Smooth muscle cell (in vitro differentiated cells): ENCODE measurements at regions not wholly inside any gene's neighbourhood (a gene's known extent, or its start where the extent isn't known, plus 50 kb on each side); places are given as distances from the start of the nearest gene placed in this dataset.
A peak's percentile ranks its signal among the peaks of the same experiment; 100 is the strongest.

ENCODE experiments used
- DNase-seq: peaks from one replicate; lab custom pipeline; 2025; ENCODE audit not compliant: unreplicated experiment; lab: John Stamatoyannopoulos, UW
- H2AFZ ChIP-seq: fragments of 200-600 bp; sonication (generic); 2 replicates; pipeline ENCODE4 v1.6.0; 2016; ENCODE audit warnings: antibody characterized with exemption, low read depth, mild to moderate bottlenecking
- H3F3A ChIP-seq: fragments of 200-600 bp; sonication (generic); 2 replicates; pipeline ENCODE4 v1.6.0; 2017; ENCODE audit warnings: antibody characterized with exemption, low read depth
- H3K27ac ChIP-seq: fragments of 200-600 bp; sonication (generic); 2 replicates; pipeline ENCODE4 v1.5.1; 2016; ENCODE audit warnings: low read depth, mild to moderate bottlenecking
- H3K27me3 ChIP-seq: fragments of 200-600 bp; sonication (generic); 2 replicates; pipeline ENCODE4 v1.6.1; 2016; ENCODE audit warnings: low read depth, mild to moderate bottlenecking
- H3K36me3 ChIP-seq: fragments of 200-600 bp; sonication (generic); 2 replicates; pipeline ENCODE4 v1.5.1; 2016; ENCODE audit warnings: low read depth
- H3K4me1 ChIP-seq: fragments of 200-600 bp; sonication (generic); 2 replicates; pipeline ENCODE4 v1.5.1; 2016; ENCODE audit warnings: low read depth
- H3K4me2 ChIP-seq: fragments of 200-600 bp; sonication (generic); 2 replicates; pipeline ENCODE4 v1.6.0; 2016; ENCODE audit warnings: mild to moderate bottlenecking
- H3K4me3 ChIP-seq: fragments of 200-600 bp; sonication (generic); 2 replicates; pipeline ENCODE4 v1.5.1; 2016; ENCODE audit warnings: mild to moderate bottlenecking
- H3K79me2 ChIP-seq: fragments of 200-600 bp; sonication (generic); 2 replicates; pipeline ENCODE4 v1.6.0; 2016; ENCODE audit warnings: low read depth, mild to moderate bottlenecking
- H3K9ac ChIP-seq: fragments of 200-600 bp; sonication (generic); 2 replicates; pipeline ENCODE4 v1.6.0; 2016; ENCODE audit warnings: low read depth
- H3K9me3 ChIP-seq: fragments of 200-600 bp; sonication (generic); replicated peaks from 2 replicates; pipeline ENCODE4 v1.5.1; 2016; ENCODE audit warnings: low read depth
- H4K20me1 ChIP-seq: fragments of 200-600 bp; sonication (generic); 2 replicates; pipeline ENCODE4 v1.6.0; 2016; ENCODE audit warnings: low read depth
- WGBS: methylation state at CpG from one replicate; pipeline ENCODE4 v1.1.7; 2016; ENCODE audit warnings: low lambda C conversion rate; 5-methylcytosine and 5-hydroxymethylcytosine counted together
- TF ChIP-seq, protein P1 (sequence below): fragments of 200-600 bp; sonication (generic); IDR thresholded peaks from 2 replicates; pipeline ENCODE4 v1.5.1; 2017; ENCODE audit warnings: borderline replicate concordance, mild to moderate bottlenecking, antibody characterized with exemption; ENCODE audit not compliant: insufficient read depth, poor library complexity, severe bottlenecking

DNA sequence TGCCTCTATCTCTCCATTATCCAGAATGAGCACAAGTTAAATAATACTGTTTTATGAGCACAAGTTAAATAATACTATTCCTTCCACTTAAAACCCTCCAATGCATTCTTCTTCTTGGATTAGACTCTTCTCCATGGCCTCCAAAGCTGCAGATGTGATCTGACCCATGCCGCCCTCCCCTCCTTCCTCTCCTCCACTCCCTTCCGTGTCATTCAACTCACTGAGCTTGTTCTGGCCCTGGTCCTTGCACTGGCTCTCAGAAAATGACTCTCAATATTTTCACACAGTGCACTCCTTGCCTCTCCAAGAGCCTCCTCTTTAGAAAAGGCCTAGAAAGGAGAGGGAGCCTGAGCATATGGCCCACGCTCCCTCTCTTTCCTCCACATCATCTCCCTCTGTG lies 125.0 kb upstream of the CD93 start:
- H3K27me3 ChIP-seq, result no peaks in the 10 kb centered on the region
- WGBS, result 88% methylated on average over 3 of the region's 3 CpGs
- H3K79me2 ChIP-seq, result no peaks in the 10 kb centered on the region
- no peak overlapping the region for H3K4me3 ChIP-seq
- no peak overlapping the region for H3K4me2 ChIP-seq
- no peak overlapping the region for H3K9ac ChIP-seq
- no peaks in the 10 kb centered on the region for H3K36me3 ChIP-seq
- H3K27ac ChIP-seq, result no peak overlapping the region
- H2AFZ ChIP-seq, result no peak overlapping the region
- no peaks in the 10 kb centered on the region for H3F3A ChIP-seq
- no peaks in the 10 kb centered on the region for H4K20me1 ChIP-seq
- H3K4me1 ChIP-seq, result peaks cover 8% of the 10 kb centered on the region
- no peak for DNase-seq
- no peaks in the 10 kb centered on the region for H3K9me3 ChIP-seq
- TF ChIP-seq, protein P1, sequence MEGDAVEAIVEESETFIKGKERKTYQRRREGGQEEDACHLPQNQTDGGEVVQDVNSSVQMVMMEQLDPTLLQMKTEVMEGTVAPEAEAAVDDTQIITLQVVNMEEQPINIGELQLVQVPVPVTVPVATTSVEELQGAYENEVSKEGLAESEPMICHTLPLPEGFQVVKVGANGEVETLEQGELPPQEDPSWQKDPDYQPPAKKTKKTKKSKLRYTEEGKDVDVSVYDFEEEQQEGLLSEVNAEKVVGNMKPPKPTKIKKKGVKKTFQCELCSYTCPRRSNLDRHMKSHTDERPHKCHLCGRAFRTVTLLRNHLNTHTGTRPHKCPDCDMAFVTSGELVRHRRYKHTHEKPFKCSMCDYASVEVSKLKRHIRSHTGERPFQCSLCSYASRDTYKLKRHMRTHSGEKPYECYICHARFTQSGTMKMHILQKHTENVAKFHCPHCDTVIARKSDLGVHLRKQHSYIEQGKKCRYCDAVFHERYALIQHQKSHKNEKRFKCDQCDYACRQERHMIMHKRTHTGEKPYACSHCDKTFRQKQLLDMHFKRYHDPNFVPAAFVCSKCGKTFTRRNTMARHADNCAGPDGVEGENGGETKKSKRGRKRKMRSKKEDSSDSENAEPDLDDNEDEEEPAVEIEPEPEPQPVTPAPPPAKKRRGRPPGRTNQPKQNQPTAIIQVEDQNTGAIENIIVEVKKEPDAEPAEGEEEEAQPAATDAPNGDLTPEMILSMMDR, result no peak

GRCh38 chr20:23207826-23208540 lies 121.9 kb upstream of the CD93 start:
- no peaks in the 10 kb centered on the region for H3K9me3 ChIP-seq
- H3K36me3 ChIP-seq, result no peaks in the 10 kb centered on the region
- H3K4me3 ChIP-seq, result no peak overlapping the region
- H3K79me2 ChIP-seq, result no peaks in the 10 kb centered on the region
- H3F3A ChIP-seq, result no peaks in the 10 kb centered on the region
- H3K27ac ChIP-seq, result no peak overlapping the region
- H3K4me2 ChIP-seq, result no peak overlapping the region
- H3K4me1 ChIP-seq, result peaks cover 13% of the 10 kb centered on the region
- no peak overlapping the region for H2AFZ ChIP-seq
- peaks cover 14% of the 10 kb centered on the region for H3K27me3 ChIP-seq
- TF ChIP-seq, protein P1, result no peak
- no peak overlapping the region for H3K9ac ChIP-seq
- WGBS, result 82% methylated on average over 1 of the region's 1 CpG
- H4K20me1 ChIP-seq, result no peaks in the 10 kb centered on the region
- no peak for DNase-seq

GRCh38 chr20:23206995-23207394 lies 120.9 kb upstream of the CD93 start:
- Histone ChIP-seq H3K9ac (no peak overlapping the region), H3K4me3 (no peak overlapping the region), H3K9me3 (no peaks in the 10 kb centered on the region), H3K4me2 (no peak overlapping the region), H3K79me2 (no peaks in the 10 kb centered on the region), H3K27me3 (peaks cover 14% of the 10 kb centered on the region), H3F3A (no peaks in the 10 kb centered on the region), H3K4me1 (peaks cover 5% of the 10 kb centered on the region), H3K36me3 (no peaks in the 10 kb centered on the region), H2AFZ (no peak overlapping the region), H3K27ac (no peak overlapping the region), H4K20me1 (no peaks in the 10 kb centered on the region)
- DNase-seq, result no peak
- TF ChIP-seq, protein P1, result no peak
- WGBS, result 87% methylated on average over 7 of the region's 7 CpGs

DNA sequence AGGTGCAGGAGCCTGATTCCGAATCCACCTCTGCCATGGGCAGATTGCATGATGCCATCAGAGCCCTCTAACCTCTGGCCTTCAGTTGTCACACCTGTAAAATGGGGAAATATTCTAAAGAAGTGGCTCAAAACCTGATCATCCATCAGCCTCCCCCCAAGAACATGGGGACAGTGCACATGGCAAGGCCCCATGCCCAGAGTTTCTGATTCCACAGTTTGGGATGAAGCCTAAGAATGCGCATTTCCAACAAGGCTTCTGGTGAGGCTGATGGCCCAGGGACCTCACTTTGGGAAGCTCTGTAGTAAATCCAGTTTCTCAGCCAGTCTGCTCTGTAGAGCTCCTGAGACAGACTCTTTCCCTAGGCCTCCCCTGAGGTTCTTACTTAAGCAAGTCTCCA lies 119.9 kb upstream of the CD93 start:
- H3K9ac ChIP-seq, result no peak overlapping the region
- 93% methylated on average over 2 of the region's 2 CpGs for WGBS
- H3K27me3 ChIP-seq, result peaks cover 14% of the 10 kb centered on the region
- no peaks in the 10 kb centered on the region for H3K9me3 ChIP-seq
- DNase-seq, result no peak
- no peak overlapping the region for H3K27ac ChIP-seq
- H2AFZ ChIP-seq, result no peak overlapping the region
- H3K36me3 ChIP-seq, result no peaks in the 10 kb centered on the region
- no peaks in the 10 kb centered on the region for H3F3A ChIP-seq
- H3K4me3 ChIP-seq, result no peak overlapping the region
- H3K4me1 ChIP-seq, result peaks cover 5% of the 10 kb centered on the region
- TF ChIP-seq, protein P1, result no peak
- H3K4me2 ChIP-seq, result peak overlapping the region; percentile 25
- no peaks in the 10 kb centered on the region for H3K79me2 ChIP-seq
- no peaks in the 10 kb centered on the region for H4K20me1 ChIP-seq
